Keratinocyte (primary cell): ENCODE measurements at regions not wholly inside any gene's neighbourhood (a gene's known extent, or its start where the extent isn't known, plus 50 kb on each side); places are given as distances from the start of the nearest gene placed in this dataset.

ENCODE experiments used
- EZH2 ChIP-seq: IDR thresholded peaks from one replicate; pipeline ENCODE4 v1.6.1; 2012; ENCODE audit warnings: inconsistent platforms, mild to moderate bottlenecking, low read length, moderate library complexity
- TF ChIP-seq, protein P1 (sequence below), 3 experiments: IDR thresholded peaks in 1 of 3; conservative IDR thresholded peaks in 1 of 3; optimal IDR thresholded peaks in 1 of 3; 2 replicates in 2 of 3; 3 replicates in 1 of 3; pipeline versions ENCODE3 to v1.5.1; 2011; ENCODE audit warnings: low read length in 3 of 3, mild to moderate bottlenecking in 3 of 3, moderate library complexity in 2 of 3, control low read depth in 1 of 3, inconsistent platforms in 1 of 3; ENCODE audit not compliant: insufficient read depth in 2 of 3; ENCODE audit errors: extremely low read depth in 1 of 3

DNA sequence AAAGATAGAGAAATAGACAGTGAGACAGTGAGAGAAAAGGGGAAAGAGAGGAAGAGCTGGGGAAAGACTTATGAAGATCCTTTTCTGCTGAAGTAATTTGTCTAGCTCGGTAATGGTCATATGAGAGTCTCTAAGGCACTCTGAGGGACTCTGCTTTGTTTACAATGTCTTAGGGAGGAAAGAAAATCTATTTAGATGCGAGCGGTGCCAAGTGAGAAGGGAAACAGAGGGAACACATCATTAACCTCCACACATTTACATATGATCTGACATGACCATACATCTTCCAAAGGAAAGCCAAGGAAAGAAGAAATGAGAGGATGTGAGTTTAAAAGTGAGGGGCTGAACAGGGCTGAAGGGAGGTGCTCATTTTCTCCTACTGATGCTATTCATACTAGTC, 862.3 kb upstream of the CITED2 start:
- TF ChIP-seq, protein P1, sequence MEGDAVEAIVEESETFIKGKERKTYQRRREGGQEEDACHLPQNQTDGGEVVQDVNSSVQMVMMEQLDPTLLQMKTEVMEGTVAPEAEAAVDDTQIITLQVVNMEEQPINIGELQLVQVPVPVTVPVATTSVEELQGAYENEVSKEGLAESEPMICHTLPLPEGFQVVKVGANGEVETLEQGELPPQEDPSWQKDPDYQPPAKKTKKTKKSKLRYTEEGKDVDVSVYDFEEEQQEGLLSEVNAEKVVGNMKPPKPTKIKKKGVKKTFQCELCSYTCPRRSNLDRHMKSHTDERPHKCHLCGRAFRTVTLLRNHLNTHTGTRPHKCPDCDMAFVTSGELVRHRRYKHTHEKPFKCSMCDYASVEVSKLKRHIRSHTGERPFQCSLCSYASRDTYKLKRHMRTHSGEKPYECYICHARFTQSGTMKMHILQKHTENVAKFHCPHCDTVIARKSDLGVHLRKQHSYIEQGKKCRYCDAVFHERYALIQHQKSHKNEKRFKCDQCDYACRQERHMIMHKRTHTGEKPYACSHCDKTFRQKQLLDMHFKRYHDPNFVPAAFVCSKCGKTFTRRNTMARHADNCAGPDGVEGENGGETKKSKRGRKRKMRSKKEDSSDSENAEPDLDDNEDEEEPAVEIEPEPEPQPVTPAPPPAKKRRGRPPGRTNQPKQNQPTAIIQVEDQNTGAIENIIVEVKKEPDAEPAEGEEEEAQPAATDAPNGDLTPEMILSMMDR (optimal IDR thresholded peaks at IDR 0.05 in 1 of 3, IDR thresholded peaks at IDR 0.05 in 1 of 3, conservative IDR thresholded peaks at IDR 0.05 in 1 of 3; ENCODE audit: extremely low read depth in 1 of 3, insufficient read depth in 2 of 3, low read length in 3 of 3): no peak
- TF ChIP-seq EZH2: no peak
